NAMALWA (cell line): ENCODE measurements at regions not wholly inside any gene's neighbourhood (a gene's known extent, or its start where the extent isn't known, plus 50 kb on each side); places are given as distances from the start of the nearest gene placed in this dataset.
"Not testable (repeated sequence)": the region's sequence is repeated elsewhere in the genome, so short reads cannot be mapped to it uniquely, and the experiment has no call there.

ENCODE experiments used
- DNase-seq: peaks from one replicate; pipeline ENCODE4 v3.0.0-alpha.2; 2015; ENCODE audit warnings: low spot score

GRCh38 chr20:51923633-51924032, 121.3 kb upstream of the SALL4 start:
- no peak for DNase-seq

- not testable (repeated sequence) for DNase-seq
These were observed 120.5 kb upstream of the SALL4 start for GRCh38 chr20:51922812-51923211.

- DNase-seq = no peak
These were observed 116.2 kb upstream of the SALL4 start for GRCh38 chr20:51918561-51918960.

- no peak for DNase-seq
These were observed 115.7 kb upstream of the SALL4 start for GRCh38 chr20:51917886-51918535.

- no peak for DNase-seq
These were observed 113.9 kb upstream of the SALL4 start for GRCh38 chr20:51916244-51916643.

GRCh38 chr20:51914758-51915157, 112.4 kb upstream of the SALL4 start:
- DNase-seq = no peak

- DNase-seq = no peak
These were observed 108.2 kb upstream of the SALL4 start for GRCh38 chr20:51910321-51911050.

GRCh38 chr20:51906679-51907078, 104.4 kb upstream of the SALL4 start:
- no peak for DNase-seq

GRCh38 chr20:51906049-51906448, 103.7 kb upstream of the SALL4 start:
- DNase-seq = no peak

- DNase-seq = no peak
These were observed 100.6 kb upstream of the SALL4 start for GRCh38 chr20:51902933-51903332.

GRCh38 chr20:51900443-51900842, 98.1 kb upstream of the SALL4 start:
- DNase-seq = no peak

- no peak for DNase-seq
These were observed 97.4 kb upstream of the SALL4 start for GRCh38 chr20:51899674-51900073.

- DNase-seq = no peak
These were observed 96.5 kb upstream of the SALL4 start for GRCh38 chr20:51898788-51899187.

- DNase-seq = no peak
These were observed 92.3 kb upstream of the SALL4 start for GRCh38 chr20:51894619-51895018.

- DNase-seq = no peak
These were observed 91.9 kb upstream of the SALL4 start for GRCh38 chr20:51894201-51894600.

- no peak for DNase-seq
These were observed 91.4 kb upstream of the SALL4 start for GRCh38 chr20:51893723-51894122.

GRCh38 chr20:51890003-51890402, 87.7 kb upstream of the SALL4 start:
- DNase-seq = no peak

GRCh38 chr20:51889466-51889865, 87.1 kb upstream of the SALL4 start:
- DNase-seq = no peak

- DNase-seq = no peak
These were observed 86.0 kb upstream of the SALL4 start for GRCh38 chr20:51888291-51888690.

GRCh38 chr20:51886891-51887608, 84.7 kb upstream of the SALL4 start:
- DNase-seq = no peak

- no peak for DNase-seq
These were observed 84.0 kb upstream of the SALL4 start for GRCh38 chr20:51886341-51886740.

GRCh38 chr20:51884561-51884960, 82.2 kb upstream of the SALL4 start:
- no peak for DNase-seq

GRCh38 chr20:51880188-51880587, 77.9 kb upstream of the SALL4 start:
- no peak for DNase-seq
